Small intestine (tissue), 7 donors: ENCODE measurements at regions not wholly inside any gene's neighbourhood (a gene's known extent, or its start where the extent isn't known, plus 50 kb on each side); places are given as distances from the start of the nearest gene placed in this dataset.
A peak's percentile ranks its signal among the peaks of the same experiment; 100 is the strongest.

ENCODE experiments used
- DNase-seq, 2 donors: peaks; one replicate each; pipeline versions ENCODE4 v3.0.0 to v3.0.0-alpha.2; 2013
- FAIRE-seq: peaks from 2 replicates; lab custom pipeline; 2012; peaks lifted over from hg19 to GRCh38; lab: Jason Lieb, UNC
- H3K27ac ChIP-seq, 3 donors: one replicate each; pipeline ENCODE4 v1.5.1; 2013; ENCODE audit warnings: low read length in 2 of 3, mild to moderate bottlenecking in 2 of 3, control low read depth in 1 of 3, inconsistent platforms in 1 of 3, low read depth in 1 of 3, moderate library complexity in 1 of 3
- H3K27me3 ChIP-seq, 3 donors: one replicate each; pipeline ENCODE4 v1.6.1; 2013; ENCODE audit warnings: low read length in 3 of 3, inconsistent platforms in 1 of 3; ENCODE audit not compliant: control insufficient read depth in 3 of 3, insufficient read depth in 3 of 3
- H3K36me3 ChIP-seq, 3 donors: one replicate each; pipeline ENCODE4 v1.6.1; 2013; ENCODE audit warnings: low read length in 3 of 3, inconsistent platforms in 1 of 3, low read depth in 1 of 3, mild to moderate bottlenecking in 1 of 3, moderate library complexity in 1 of 3; ENCODE audit not compliant: control insufficient read depth in 3 of 3, insufficient read depth in 2 of 3
- H3K4me1 ChIP-seq, 3 donors: one replicate each; pipeline ENCODE4 v1.6.1; 2013; ENCODE audit warnings: low read length in 2 of 3, inconsistent platforms in 1 of 3, low read depth in 1 of 3, mild to moderate bottlenecking in 1 of 3, moderate library complexity in 1 of 3; ENCODE audit not compliant: control insufficient read depth in 3 of 3, insufficient read depth in 2 of 3
- H3K4me3 ChIP-seq, 3 donors: one replicate each; pipeline ENCODE4 v1.5.1; 2013; ENCODE audit warnings: low read length in 3 of 3, control low read depth in 1 of 3, inconsistent platforms in 1 of 3, low read depth in 1 of 3, mild to moderate bottlenecking in 1 of 3, moderate library complexity in 1 of 3
- H3K9me3 ChIP-seq, 2 donors: one replicate each; pipeline ENCODE4 v1.6.1; 2013; ENCODE audit warnings: low read depth in 1 of 2, low read length in 1 of 2; ENCODE audit not compliant: control insufficient read depth in 2 of 2, insufficient read depth in 1 of 2
- WGBS, 3 donors: extraction: QIAGEN DNeasy Blood & Tissue Kit; methylation state at CpG; one replicate each; pipeline ENCODE4 v1.1.7; 2013; 5-methylcytosine and 5-hydroxymethylcytosine counted together
- donor health status: healthy with polysubstance abuse.
- donor health status: control.
- donor health status: control.
- donor health status: Bipolar disorder and iron deficiency.
- donor health status: healthy.

DNA sequence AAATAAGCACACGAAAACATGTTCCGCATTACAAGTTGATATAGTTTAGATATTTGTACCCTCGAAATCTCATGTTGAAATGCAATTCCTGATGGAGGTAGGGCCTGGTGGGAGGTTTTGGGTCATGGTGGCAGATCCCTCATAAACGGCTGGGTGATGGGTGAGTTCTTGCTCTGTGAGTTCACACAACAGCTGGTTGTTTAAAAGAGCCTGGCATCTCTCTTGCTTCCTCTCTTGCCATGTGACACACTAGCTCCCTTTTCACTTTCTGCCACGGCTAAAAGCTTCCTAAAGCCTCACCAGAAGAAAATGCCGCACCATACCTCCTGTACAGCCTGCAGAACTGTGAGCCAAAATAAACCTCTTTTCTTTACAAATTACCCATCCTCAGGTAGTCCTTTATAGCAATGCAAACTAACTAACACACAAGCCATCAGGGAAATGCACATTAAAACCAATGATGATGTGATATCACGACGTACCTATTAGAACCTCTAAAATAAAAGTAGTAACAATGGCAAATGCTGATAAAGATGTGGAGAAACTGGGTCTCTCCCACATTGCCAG is 188.5 kb downstream of the ANAPC1 start:
- Histone ChIP-seq H3K4me1 (peaks cover 2 to 11% (median 10%) of the 10 kb centered on the region in 3 donors), H3K27me3 (no peaks in the 10 kb centered on the region), H3K4me3 (no peak overlapping the region), H3K27ac (no peak overlapping the region), H3K9me3 (peaks cover 0 to 5% of the 10 kb centered on the region in 2 donors), H3K36me3 (no peaks in the 10 kb centered on the region)
- no peak for DNase-seq
- FAIRE-seq = no peak
- WGBS, 3 donors = 91 to 95% (median 95%) methylated on average over 8 of the region's 8 CpGs

- no peak for FAIRE-seq
- Histone ChIP-seq H3K9me3 (peaks cover 0 to 5% of the 10 kb centered on the region in 2 donors), H3K36me3 (no peaks in the 10 kb centered on the region), H3K27me3 (no peaks in the 10 kb centered on the region), H3K4me3 (no peak overlapping the region), H3K27ac (no peak overlapping the region), H3K4me1 (peaks cover 2 to 11% (median 10%) of the 10 kb centered on the region in 3 donors)
- 89 to 97% (median 94%) methylated on average over 3 of the region's 3 CpGs for WGBS, 3 donors
- no peak for DNase-seq
Measured at GRCh38 chr2:111696226-111696625, 187.8 kb downstream of the ANAPC1 start.

DNA sequence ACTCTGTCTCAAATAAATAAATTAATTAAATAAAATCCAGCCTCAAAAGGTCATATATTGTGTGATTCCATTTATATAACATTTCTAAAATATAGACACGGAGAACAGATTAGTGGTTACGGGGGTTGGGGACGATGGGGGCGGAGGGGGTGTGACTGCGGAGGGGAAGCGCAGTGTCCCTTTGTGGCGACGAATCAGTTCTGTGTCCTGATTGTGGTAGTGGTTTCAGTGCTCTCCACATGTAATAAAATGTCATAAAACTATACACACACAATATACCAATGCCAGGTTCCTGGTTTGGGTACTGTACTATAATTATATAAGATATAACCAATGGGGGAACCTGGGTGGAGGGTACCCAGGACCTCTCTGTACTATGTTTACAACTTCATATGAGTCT is 186.4 kb downstream of the ANAPC1 start:
- DNase-seq (peak in 1 of 2 donors; percentile 33), FAIRE-seq (no peak)
- Histone ChIP-seq H3K4me1 (peaks cover 2 to 11% (median 10%) of the 10 kb centered on the region in 3 donors), H3K27ac (no peak overlapping the region), H3K4me3 (no peak overlapping the region), H3K36me3 (no peaks in the 10 kb centered on the region), H3K27me3 (no peaks in the 10 kb centered on the region), H3K9me3 (peaks cover 0 to 5% of the 10 kb centered on the region in 2 donors)
- 18 to 75% (median 40%) methylated on average over 8 of the region's 8 CpGs for WGBS, 3 donors

DNA sequence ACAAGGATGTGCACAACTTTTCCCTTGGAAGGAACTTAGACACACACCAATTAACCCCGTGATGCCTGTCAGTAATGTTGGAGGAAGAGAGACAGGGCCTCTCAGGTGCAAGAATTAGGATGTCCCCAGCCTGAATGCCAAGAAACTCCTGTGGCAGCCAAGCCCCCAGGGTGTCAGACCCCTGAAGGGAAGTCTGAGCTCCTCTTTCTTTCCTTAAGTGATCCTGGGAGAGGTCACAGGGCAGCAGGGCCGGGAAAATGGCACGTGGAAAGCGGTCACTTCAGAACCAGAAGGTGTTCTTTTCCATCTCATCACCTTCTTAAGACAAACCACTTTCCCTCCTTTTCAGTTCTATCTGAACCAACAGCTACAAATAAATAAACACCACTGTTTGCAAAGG is 185.9 kb downstream of the ANAPC1 start:
- H3K27ac ChIP-seq = peak overlapping the region in 1 of 3 donors; percentile 9
- peaks cover 0 to 5% of the 10 kb centered on the region in 2 donors for H3K9me3 ChIP-seq
- no peaks in the 10 kb centered on the region for H3K36me3 ChIP-seq
- FAIRE-seq (no peak), DNase-seq (no peak)
- 83 to 93% (median 86%) methylated on average over 4 of the region's 4 CpGs for WGBS, 3 donors
- no peak overlapping the region for H3K4me3 ChIP-seq
- H3K27me3 ChIP-seq = no peaks in the 10 kb centered on the region
- H3K4me1 ChIP-seq = peaks cover 2 to 11% (median 10%) of the 10 kb centered on the region in 3 donors

- 6 to 30% (median 10%) methylated on average over 13 of the region's 13 CpGs for WGBS, 3 donors
Measured at GRCh38 chr2:111698743-111699554, 185.0 kb downstream of the ANAPC1 start.

DNA sequence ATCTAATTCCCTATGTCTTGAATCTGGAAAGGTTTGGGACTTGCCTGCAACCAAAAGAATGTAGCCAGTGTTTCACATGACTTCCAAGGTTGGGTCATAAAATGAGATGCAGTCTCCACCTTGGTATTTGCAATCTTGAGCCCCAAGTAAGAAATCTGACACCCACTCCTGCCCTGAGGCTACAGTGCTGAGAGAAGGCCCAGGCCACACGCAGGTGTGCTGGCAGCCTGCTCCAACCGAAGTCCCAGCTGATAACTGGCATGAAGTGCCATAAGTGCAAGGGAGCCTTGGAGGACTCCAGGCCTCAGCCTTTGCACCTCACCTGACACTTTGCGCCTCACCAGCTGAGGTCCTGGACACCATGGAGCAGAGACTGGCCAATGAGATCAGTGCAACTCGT is 182.7 kb downstream of the ANAPC1 start:
- no peak overlapping the region for H3K27ac ChIP-seq
- peaks cover 0 to under 1% of the 10 kb centered on the region in 2 donors for H3K9me3 ChIP-seq
- 81 to 91% (median 85%) methylated on average over 4 of the region's 4 CpGs for WGBS, 3 donors
- H3K27me3 ChIP-seq = no peaks in the 10 kb centered on the region
- peak in 1 of 2 donors; percentile 32 for DNase-seq
- no peak overlapping the region for H3K4me3 ChIP-seq
- no peaks in the 10 kb centered on the region for H3K36me3 ChIP-seq
- FAIRE-seq = no peak
- peaks cover 2 to 15% (median 10%) of the 10 kb centered on the region in 3 donors for H3K4me1 ChIP-seq

More at GRCh38 chr2:111698743-111699554, 185.0 kb downstream of the ANAPC1 start:
- Histone ChIP-seq H3K4me1 (peaks cover 2 to 11% (median 10%) of the 10 kb centered on the region in 3 donors), H3K9me3 (peaks cover 0 to 5% of the 10 kb centered on the region in 2 donors), H3K36me3 (no peaks in the 10 kb centered on the region), H3K27ac (peak overlapping the region; percentile 66 to 95 (median 80)), H3K27me3 (no peaks in the 10 kb centered on the region), H3K4me3 (no peak overlapping the region)
- DNase-seq = peak; percentile 93 to 98
- no peak for FAIRE-seq

DNA sequence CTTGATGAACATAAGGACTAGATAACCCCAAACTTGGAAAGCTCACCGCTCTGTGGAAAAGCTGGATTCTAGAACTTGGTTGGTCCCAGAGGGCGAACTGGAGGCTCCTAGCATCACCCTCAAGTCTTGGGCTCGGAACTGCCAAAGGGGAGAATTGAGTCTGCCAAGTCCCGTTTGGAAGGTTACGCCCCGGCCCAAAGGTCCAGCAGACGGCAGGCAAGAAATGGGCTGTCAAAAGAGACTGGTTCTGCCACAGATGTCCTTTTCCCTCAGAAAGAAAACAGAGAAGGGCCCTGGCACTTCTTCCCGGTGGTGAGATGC is 182.2 kb downstream of the ANAPC1 start:
- H3K27ac ChIP-seq = no peak overlapping the region
- DNase-seq (no peak), FAIRE-seq (no peak)
- H3K4me1 ChIP-seq = peaks cover 2 to 15% (median 10%) of the 10 kb centered on the region in 3 donors
- no peak overlapping the region for H3K4me3 ChIP-seq
- H3K9me3 ChIP-seq = no peaks in the 10 kb centered on the region
- no peaks in the 10 kb centered on the region for H3K27me3 ChIP-seq
- no peaks in the 10 kb centered on the region for H3K36me3 ChIP-seq
- WGBS, 3 donors = 87 to 92% (median 87%) methylated on average over 8 of the region's 8 CpGs

DNA sequence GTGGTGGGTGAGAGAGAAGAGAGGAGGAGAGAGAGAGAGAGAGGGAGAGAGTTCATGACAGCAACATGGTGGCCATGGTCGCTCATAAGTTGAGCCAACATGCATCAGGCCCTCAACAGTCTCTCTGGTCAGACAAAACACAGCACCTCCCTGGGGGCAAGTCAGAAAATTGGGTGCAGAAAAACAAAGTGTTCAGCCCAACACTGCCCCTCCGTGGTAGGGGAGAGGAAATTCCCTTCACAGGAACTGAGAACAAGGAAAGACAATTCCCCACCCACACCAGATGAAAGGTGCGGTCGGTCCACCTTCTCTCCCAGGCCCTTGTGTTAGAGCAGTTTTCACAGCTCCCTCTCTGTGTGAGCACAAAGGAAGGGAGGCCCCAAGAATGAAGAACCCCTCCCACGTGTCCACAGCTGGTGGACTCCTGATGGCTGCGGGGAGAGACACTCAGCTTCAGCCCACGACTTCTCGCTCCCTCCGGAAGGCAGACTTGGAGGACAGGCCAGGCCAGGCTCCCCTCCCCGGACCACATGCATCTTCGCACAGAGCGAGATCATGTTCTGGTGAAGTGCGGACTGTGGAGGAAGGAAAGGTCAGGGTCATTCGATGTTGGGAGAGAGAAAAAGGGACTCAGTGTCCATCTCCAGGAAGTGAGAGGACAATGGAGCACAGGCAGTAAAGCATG is 181.7 kb downstream of the ANAPC1 start:
- H3K9me3 ChIP-seq = no peaks in the 10 kb centered on the region
- FAIRE-seq (no peak), DNase-seq (peak; percentile 54 to 65)
- 58 to 65% (median 64%) methylated on average over 14 of the region's 14 CpGs for WGBS, 3 donors
- H3K27ac ChIP-seq = no peak overlapping the region
- H3K27me3 ChIP-seq = no peaks in the 10 kb centered on the region
- no peak overlapping the region for H3K4me3 ChIP-seq
- H3K36me3 ChIP-seq = no peaks in the 10 kb centered on the region
- H3K4me1 ChIP-seq = peaks cover 2 to 15% (median 10%) of the 10 kb centered on the region in 3 donors
